ENCODE measurements at regions not wholly inside any gene's neighbourhood (a gene's known extent, or its start where the extent isn't known, plus 50 kb on each side); places are given as distances from the start of the nearest gene placed in this dataset.

GRCh38 chr2:185578322-185578721, 160.3 kb upstream of the FSIP2 start:
- no peak overlapping the region for H3K4ac ChIP-seq (ENCODE audit: low read depth, low read length)
- no peak overlapping the region for H2BK20ac ChIP-seq (ENCODE audit: low read depth, low read length, poor library complexity, severe bottlenecking)
- no peaks in the 10 kb centered on the region for H3K79me1 ChIP-seq (ENCODE audit: insufficient read depth, low read depth, low read length, poor library complexity, severe bottlenecking)
- H3K23me2 ChIP-seq (ENCODE audit: insufficient read length, low read depth, low read length, poor library complexity, severe bottlenecking): no peaks in the 10 kb centered on the region
- no peaks in the 10 kb centered on the region for H3K27me3 ChIP-seq (ENCODE audit: insufficient read depth, low read length)
- H2AFZ ChIP-seq (ENCODE audit: low read length): no peak overlapping the region
- no peak overlapping the region for H3T11ph ChIP-seq (ENCODE audit: low read length)
- no peak overlapping the region for H4K91ac ChIP-seq (ENCODE audit: insufficient read length, low read depth, low read length)
- no peaks in the 10 kb centered on the region for H3K9me3 ChIP-seq (ENCODE audit: control insufficient read depth, low read depth, low read length)
- no peak overlapping the region for H3K4me2 ChIP-seq (ENCODE audit: insufficient read depth, insufficient read length, low read length)
- H3K9ac ChIP-seq (ENCODE audit: extremely low read depth, insufficient read length, low read length): no peak overlapping the region
- H2BK12ac ChIP-seq (ENCODE audit: insufficient read length, low read depth, low read length): no peak overlapping the region
- no peak overlapping the region for H4K8ac ChIP-seq (replicated peaks; ENCODE audit: insufficient read length, low read depth, low read length)
- no peak overlapping the region for H3K23ac ChIP-seq (ENCODE audit: insufficient read length, low read depth, low read length)
- no peak overlapping the region for H4K5ac ChIP-seq (ENCODE audit: insufficient read length, low read depth, low read length)
- WGBS (ENCODE audit: extremely low coverage, insufficient read length, low lambda C conversion rate): no CpG with 5 or more reads among the region's 3 CpGs
- no peak overlapping the region for H3K14ac ChIP-seq (ENCODE audit: insufficient read depth, low read length)
- no peak overlapping the region for H3K56ac ChIP-seq (ENCODE audit: insufficient read length, low read depth, low read length)
- Mint-ChIP-seq H3K4me3 (no peak overlapping the region), H3K9me3 (peaks cover 0 to 3% of the 10 kb centered on the region in 2 experiments; a peak in 4 of 5 replicates), H3K36me3 (ENCODE audit: insufficient read depth in 1 of 3, low read depth in 3 of 3) (peaks cover 7 to 8% (median 8%) of the 10 kb centered on the region in 3 experiments; a peak in 5 of 7 replicates), H3K27me3 (ENCODE audit: low read depth) (no peaks in the 10 kb centered on the region), H3K27ac (no peak overlapping the region), H3K4me1 (peaks cover 8 to 13% of the 10 kb centered on the region in 2 experiments)
- no peak overlapping the region for H2BK120ac ChIP-seq (ENCODE audit: low read depth, low read length, poor library complexity, severe bottlenecking)
- H3K18ac ChIP-seq (ENCODE audit: insufficient read length, low read depth, low read length): no peak overlapping the region
- no peak for DNase-seq
- no peaks in the 10 kb centered on the region; the same call in 1 of the 2 replicates for H3K4me1 ChIP-seq (ENCODE audit: insufficient read depth, low read length)
- H3K79me2 ChIP-seq (ENCODE audit: insufficient read depth, low read length): no peaks in the 10 kb centered on the region
- no peak overlapping the region for H2BK15ac ChIP-seq (ENCODE audit: low read depth, low read length)
- no peak overlapping the region for H3K27ac ChIP-seq (ENCODE audit: insufficient read length, low read depth, low read length)
- H4K20me1 ChIP-seq (ENCODE audit: control insufficient read depth, insufficient read depth, insufficient read length): no peaks in the 10 kb centered on the region
- TF ChIP-seq CTCF (conservative IDR thresholded peaks at IDR 0.05): no peak
- H2AK5ac ChIP-seq (ENCODE audit: insufficient read length, low read length): no peak overlapping the region
- no peak overlapping the region for H2BK5ac ChIP-seq (ENCODE audit: insufficient read length, low read length)

Measured in H9 (cell line).